CD1c-positive myeloid dendritic cell (primary cell): ENCODE measurements at regions not wholly inside any gene's neighbourhood (a gene's known extent, or its start where the extent isn't known, plus 50 kb on each side); places are given as distances from the start of the nearest gene placed in this dataset.
"Not testable (repeated sequence)": the region's sequence is repeated elsewhere in the genome, so short reads cannot be mapped to it uniquely, and the experiment has no call there.

Experiments
- DNase-seq: peaks from one replicate; pipeline ENCODE4 v3.0.0-alpha.2; 2016; ENCODE audit errors: extremely low spot score

DNA sequence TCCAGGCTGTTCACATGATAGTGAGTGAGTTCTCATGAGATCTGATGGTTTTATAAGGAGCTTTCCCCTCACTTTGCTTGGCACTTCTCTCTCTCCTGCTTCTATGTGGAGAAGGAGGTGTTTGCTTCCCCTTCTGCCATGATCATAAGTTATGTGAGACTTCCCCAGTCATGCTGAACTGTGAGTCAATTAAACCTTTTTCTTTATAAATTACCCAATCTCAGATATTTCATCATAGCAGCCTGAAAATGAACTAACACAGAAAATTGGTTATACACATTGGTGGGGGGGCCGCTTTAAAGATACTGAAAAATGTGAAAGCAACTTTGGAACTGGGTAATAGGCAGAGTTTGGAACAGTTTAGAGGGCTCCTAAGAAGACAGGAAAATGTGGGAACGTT, 741.1 kb upstream of the LUZP2 start:
- DNase-seq = no peak

DNA sequence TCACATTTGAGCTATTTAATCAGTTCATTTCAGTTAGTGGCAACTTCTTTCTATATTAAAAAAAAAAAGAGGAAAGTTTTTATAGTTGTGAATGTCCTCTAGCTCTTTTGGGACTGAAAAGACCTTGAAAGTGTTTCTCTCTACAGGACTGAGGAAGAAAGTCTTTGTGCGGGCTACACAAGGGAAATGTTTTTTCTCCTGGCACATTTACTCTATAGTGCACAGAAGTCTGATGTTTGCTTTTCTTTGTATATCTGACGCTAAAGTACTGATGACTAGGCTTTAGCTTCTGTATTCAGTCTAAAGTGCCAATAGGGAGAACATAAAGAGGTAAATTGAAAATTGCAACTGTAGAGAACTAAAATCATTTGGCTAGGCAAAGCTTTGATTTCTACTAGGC, 737.4 kb upstream of the LUZP2 start:
- no peak for DNase-seq

DNA sequence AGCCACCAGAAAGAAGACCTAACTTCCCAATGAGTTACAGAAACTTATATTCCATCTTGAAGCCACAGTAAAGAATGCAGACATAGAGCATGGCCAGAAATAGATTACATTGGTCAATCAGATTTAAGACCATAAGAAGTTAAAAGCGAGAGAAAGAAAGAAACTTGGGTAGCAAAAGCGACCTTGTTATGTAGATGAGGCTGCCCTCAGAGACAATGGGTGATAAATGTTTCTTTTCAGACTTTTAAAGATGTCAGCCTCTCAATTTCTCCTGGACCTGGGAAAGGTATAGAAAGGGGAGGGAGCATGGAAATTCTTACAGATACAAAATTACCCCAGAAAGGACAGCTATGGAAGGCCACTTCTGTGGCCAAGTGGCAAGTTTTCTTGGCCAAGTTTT, 732.6 kb upstream of the LUZP2 start:
- DNase-seq = no peak

DNA sequence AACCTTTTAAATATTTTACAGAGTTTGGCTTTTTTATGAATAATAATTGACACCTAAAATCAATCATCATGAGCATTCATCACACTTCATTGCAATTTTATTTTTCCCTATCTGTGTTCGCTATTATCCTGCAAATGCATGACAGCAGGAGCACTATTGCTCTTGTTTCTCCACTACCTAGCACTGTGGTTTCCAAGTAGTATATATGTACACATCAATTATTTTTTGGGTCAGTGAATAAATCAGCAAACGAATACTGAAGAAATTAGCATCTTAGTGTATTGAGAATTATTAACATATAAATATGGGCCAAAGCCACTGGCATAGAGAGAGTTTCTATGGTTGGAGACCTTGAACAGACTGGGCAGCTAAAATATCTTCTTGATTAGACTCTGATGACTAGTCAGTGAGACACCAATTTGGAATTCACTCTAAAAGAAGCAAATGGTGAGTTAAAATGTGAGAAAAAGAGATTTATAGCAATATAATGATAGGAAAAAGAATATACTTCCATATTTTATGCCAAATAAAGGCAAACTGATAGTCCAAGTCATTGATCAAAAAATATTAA, 731.1 kb upstream of the LUZP2 start:
- no peak for DNase-seq

DNA sequence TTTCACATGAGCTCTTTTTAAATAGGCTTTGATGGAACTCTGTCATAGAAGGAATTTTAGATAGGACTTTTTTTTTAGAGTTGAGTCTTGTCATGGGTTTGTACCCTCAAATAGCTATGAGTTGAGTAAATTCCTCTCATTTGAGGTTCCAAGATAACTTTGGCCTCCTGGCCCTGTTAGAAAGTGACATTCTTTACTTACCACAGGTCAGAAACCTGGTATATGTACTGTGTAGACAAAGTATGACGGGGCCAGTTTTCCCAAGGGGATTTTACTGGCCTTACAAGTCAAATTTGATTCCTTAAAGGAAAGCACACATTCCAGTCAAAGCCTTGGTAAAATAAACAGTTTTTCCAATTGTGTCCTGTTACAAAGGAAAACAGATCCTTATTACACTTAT, 729.3 kb upstream of the LUZP2 start:
- DNase-seq = no peak

DNA sequence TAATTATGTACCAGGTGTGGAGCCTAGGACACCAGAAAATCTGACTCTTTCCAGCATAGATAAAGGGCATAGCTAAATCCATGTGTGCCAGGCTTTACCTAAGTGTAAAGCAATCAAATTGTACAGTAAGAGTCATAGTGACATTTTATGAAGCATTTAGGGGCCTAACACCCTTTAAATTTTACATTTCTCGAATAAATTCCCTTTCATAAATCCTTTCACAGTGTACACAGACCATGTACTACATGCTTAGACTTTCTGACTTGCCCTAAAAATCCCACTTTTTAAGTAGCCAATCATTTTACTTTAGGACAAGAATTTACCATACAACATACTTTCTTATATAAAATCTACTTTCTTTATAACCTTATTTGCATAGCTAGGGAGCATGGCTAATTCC, 727.6 kb upstream of the LUZP2 start:
- no peak for DNase-seq

DNA sequence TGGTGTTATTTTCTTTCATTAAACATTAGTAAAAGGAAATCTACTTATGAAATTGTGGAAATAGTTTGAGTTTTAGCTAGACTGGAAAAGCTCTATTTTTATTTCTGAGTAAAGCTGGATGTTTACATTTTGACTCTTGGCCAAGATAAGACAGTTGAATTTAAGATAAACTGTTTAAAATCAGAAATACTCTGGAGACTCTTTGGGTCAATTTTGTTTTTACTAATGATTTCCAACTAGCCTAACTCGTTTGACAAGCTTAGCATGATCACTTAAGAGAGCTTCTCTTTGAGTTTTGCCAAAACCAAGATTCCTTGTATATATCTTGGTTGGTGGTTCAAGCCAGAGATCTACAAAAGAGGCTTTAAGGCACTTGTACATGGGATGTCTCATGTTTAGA, 724.8 kb upstream of the LUZP2 start:
- no peak for DNase-seq

DNA sequence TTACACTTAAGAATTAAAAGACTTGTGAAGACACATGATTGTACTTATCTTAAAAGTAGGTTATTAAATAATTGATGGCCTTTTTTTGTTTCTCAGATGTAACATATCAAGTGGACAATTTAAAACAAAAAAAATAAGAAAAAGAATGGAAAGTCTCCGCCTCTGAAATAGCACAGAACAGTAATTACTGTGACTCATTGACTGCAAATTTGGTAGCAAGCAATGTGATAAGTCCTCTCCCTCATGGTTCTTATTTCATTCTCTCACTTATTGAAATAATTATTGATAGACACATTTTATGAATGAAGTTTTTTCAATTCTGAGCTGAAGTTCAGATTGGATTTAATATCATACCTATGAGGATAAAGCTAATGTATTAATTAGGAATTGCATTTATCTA, 717.9 kb upstream of the LUZP2 start:
- DNase-seq = no peak

DNA sequence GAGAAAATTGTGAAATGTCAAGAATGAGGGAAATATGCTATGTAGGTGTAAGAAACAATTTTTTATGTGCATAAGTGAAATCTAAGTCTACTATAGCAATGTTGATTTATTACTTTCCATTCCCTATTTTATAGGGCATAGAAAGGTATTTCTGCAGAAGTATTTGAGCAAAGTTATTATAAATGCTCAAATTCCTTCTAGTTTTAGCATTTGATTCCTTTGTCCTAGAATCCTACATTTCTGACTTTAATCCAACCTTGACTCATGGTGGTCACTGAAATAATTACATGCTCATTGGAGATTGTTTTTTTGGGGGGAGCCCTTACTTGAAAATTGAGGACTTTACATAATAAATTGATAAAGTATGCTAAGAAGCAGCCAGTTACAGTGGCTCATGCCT, 716.6 kb upstream of the LUZP2 start:
- no peak for DNase-seq

DNA sequence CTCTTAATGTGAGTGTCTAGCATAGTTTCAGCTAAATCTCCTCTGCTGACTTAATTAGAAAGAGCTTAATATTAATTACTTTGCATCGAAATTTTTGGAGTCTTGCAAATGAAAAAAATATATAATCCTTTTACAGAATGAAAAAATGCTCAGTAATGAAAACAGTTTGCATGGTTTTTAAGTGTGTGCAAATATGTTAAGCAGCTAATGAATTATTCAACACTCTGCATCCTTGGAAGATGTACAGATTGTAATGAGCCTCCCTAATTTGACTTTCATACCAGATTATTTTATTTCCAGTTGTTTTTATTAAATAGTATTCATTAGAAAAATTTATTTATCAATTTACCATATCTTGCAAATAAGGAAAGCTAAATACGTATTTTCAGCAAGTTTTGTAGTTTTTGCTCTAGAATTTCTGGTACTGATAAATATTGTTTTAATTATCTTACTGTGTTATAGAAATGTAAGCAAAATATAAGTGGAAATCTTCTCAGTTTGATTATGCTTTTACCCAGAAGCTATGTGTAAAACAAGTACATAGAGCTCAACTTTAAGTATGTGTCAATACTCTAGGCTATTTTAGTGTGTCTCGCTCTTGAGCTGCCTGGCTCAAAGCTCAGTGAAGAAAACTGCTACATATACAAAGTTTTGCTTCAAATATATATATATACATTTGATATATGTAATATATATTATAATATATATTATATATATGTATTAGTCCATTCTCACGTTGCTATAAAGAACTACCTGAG, 714.9 kb upstream of the LUZP2 start:
- DNase-seq = no peak

DNA sequence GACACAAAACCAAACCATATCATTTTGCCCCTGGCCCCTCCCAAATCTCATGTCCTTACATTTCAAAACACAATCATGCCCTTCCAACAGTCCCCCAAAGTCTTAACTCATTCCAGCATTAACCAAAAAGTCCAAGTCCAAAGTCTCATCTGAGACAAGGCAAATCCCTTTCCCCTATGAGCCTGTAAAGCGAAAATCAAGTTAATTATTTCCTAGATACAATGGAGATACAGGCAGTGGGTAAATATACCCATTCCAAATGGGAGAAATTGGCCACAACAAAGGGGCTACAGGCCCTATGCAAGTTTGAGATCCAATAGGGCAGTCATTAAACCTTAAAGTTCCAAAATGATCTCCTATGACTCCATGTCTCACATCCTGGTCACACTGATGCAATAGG, 709.9 kb upstream of the LUZP2 start:
- not testable (repeated sequence) for DNase-seq

DNA sequence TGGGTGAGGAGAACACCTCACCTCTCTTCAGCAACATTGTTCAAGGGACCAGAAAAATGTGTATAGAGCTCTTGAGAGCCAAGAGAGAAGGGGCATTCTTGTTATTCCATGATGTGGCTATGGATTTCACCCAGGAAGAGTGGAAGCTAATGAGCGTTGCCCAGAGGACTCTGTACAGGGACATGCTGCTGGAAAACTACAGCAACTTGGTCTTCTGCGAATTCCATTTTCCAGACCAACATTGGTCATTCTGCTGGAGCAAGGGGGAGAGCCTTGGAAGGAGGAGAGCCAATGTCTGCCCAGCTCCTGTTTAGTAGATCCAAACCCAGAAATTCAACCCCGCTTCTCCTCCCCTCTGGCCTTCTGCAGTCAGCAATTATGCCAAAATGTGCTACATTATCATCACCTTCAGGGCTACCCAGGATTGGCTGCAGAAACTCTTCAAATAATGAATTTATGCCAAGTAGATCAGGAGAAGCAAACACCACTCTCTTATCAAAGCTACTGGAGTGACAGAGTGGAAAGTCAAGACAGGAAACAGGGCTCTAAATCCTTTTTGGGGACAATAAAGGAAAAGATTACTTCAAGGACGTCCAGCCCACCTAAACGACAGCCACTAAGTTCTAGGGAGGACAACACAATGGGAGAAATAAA, 707.5 kb upstream of the LUZP2 start:
- DNase-seq = no peak

DNA sequence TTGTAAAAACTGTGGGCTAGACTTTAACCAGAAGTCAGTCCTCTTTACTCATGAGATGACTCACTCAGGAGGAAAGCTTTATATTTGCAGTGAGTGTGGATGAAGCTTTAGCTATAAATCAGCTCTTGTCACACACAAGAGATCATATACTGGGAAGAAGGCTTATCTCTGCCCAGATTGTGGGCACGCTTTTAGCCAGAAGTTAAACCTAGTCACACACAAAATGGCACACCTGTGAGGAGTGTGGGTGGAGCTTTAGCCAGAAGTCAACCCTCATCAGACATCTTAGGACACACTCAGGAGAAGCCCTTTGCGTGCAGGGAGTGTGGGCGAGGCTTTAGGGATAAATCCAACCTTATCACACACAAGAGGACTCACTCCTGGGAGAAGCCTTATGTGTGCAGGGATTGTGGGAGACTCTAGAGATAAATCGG, 706.9 kb upstream of the LUZP2 start:
- no peak for DNase-seq

DNA sequence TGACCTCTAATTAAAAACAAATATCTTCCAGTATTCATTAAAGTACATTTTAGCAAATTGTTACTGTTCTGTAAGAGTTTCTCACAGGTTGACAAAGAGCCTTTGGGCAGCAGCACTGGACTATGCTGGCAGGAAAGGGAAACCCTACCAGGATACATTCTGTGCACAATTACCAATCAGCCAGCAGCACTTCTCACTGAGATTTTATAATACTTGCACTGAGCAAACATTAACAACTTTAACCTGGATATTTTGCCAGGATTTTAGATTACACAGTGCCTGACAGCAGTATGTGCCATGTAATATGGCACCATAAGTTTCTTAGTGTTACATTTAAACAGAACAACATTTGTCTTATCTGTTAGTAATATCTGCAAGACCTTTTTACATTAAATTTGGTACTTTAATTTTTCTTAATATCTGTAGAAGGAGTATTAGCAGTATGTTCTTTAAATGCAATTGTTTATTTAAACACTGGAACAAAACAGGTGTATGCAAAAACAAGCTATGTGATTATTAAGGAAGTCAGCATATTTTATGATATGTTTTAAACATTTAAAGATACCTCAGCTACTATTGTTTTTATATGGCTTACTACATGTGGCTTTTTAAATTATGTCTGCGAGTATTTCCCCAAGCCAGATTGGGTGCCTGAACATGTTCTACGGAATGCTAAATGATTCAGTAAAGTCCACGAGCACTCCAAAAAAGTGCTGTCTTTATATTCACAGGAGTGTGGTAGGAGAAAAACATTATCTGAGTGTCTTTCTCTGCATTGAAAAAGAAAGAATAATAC, 699.0 kb upstream of the LUZP2 start:
- no peak for DNase-seq

DNA sequence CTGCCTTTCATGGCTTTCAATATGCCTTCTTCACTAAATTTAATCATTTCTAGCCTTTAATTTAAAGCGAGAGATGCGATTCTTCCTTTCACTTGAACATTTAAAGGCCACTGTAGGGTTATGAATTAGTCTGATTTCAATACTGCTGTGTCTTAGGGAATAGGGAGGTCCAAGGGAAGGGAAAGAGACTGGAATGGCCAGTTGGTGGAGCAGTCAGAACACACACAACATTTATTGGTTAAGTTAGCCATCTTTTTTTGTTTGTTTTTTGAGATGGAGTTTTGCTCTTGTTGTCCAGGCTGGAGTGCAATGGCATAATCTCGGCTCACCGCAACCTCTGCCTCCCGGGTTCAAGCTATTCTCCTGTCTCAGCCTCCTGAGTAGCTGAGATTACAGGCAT, 662.5 kb upstream of the LUZP2 start:
- not testable (repeated sequence) for DNase-seq

DNA sequence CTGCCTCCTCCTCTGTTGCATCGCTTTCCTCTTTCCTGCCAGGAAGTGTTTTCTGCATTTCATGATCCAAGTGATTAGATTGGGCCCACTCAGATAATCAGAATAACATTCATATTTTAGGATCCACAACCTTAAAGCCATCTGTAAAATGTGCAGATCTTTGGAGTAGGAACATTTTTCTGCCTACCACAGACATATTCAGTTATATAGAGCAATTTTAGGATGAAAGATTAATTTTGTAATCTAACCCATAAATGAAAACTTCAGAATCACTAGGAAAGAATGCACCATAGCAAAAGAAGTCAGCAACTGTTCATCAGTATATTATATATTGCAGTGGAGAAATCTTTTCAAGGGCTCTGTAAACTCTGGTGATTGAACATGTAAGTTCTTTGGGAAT, 659.9 kb upstream of the LUZP2 start:
- DNase-seq = no peak

DNA sequence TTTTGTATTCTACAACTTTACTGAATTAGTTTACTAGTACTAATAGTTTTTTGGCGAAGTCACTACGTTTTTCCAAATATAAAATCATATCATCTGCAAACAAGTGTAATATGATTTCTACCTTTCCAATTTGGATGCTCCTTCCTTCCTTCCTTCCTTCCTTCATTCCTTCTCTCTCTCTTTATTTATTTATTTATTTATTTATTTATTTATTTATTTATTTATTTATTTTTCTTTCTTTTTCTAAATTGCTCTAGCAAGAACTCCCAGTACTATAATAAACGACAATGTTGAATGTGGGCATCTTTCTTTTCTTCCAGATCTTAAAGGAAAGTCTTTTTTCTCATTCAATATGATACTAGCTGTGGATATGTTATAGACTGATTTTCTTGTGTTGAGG, 656.0 kb upstream of the LUZP2 start:
- no peak for DNase-seq

DNA sequence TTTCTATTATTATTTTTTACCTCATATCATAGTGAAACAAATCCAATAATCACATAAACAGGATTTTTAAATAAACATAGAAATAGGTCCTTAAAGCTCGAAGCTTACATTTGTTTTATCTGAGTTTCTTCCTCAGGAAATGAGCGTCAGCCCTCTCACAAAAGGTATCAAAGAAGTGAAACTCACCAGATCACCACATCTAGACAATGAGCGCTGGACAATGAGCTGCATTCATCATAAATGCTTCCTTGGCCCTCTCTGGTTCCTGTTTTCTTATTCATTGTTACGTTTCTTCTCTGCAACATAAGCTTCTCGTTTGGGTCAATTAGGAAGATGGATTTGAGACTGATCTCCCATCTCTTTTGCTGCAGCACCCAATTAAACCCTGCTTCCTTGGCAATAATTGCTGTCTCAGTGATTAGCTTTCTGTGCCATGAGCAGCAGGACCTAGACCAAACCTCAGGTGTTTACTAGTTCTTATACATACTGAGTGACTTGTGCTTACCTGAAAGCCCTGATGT, 649.9 kb upstream of the LUZP2 start:
- no peak for DNase-seq

DNA sequence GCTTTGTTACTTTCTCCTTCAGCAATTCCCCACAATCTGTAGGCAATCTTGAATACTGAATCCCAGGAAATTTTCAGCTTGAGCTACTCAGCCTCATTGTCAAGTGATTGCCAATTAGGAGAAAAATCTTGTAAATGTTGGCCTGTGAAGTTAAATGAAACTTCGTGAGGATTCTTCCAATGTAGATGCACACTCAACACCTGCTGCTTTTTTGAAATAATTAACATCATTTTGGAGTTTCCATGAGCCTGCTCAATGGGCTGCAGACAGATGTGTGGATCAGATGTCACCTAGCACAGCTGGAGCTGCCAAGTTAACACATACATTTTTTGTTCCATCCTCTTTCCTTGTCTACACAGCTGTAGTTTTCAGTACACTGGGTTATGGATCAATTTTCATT, 645.6 kb upstream of the LUZP2 start:
- DNase-seq = no peak

DNA sequence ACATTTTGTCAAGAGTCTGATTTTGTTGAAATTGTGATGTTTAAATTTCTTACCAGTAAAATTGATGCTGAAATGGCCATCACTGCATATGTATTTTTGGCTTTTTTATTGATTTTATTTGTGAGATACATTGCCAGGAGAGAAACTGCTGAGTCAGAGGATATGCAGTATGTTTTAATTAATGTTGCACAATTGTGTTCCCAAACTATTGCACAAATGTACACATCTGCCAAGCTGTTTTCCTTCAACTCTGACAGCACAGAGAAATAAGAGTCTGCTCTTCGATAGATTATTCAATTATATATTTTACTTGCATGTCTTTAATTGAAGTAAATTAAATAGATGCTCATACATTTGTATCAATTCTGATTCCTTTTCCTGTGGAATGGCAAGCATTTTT, 640.2 kb upstream of the LUZP2 start:
- DNase-seq = no peak

DNA sequence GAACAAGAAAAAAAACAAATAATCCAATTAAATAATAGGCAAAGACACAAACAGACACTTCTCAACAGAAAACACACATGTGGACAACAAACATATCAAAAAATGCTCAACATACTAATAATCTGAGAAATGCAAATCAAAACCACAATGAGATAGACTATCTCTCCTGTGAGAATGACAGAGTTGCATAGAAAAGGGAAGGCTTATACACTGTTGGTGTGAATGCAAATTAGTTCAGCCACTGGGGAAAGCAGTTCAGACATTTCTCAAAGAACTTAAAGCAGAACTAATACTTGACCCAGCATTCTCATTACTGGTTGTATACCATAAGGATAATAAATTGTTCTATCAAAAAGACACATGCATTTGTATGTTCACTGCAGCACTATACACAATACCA, 637.8 kb upstream of the LUZP2 start:
- no peak for DNase-seq

DNA sequence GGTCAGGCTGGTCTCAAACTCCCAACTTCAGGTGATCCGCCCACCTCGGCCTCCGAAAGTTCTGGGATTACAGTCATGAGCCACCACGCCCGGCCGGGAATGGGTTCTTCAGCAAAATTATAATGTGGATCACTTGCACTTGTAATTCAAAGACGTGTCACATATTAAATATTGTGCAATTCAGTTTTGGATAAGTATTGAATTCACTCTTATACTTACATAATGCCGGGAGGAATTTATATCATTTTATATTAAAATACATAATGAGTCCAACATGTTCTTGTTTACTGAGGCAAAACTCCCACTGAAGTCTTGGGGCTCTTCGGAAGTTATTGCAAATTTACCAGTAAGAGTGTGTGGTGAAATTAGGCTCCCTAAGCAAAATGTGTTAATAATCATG, 635.2 kb upstream of the LUZP2 start:
- no peak for DNase-seq
